Smooth muscle cell (in vitro differentiated cells): ENCODE measurements at regions not wholly inside any gene's neighbourhood (a gene's known extent, or its start where the extent isn't known, plus 50 kb on each side); places are given as distances from the start of the nearest gene placed in this dataset.
A peak's percentile ranks its signal among the peaks of the same experiment; 100 is the strongest.

Experiments
- DNase-seq: peaks from one replicate; lab custom pipeline; 2025; ENCODE audit not compliant: unreplicated experiment; lab: John Stamatoyannopoulos, UW
- H2AFZ ChIP-seq: fragments of 200-600 bp; sonication (generic); 2 replicates; pipeline ENCODE4 v1.6.0; 2016; ENCODE audit warnings: antibody characterized with exemption, low read depth, mild to moderate bottlenecking
- H3F3A ChIP-seq: fragments of 200-600 bp; sonication (generic); 2 replicates; pipeline ENCODE4 v1.6.0; 2017; ENCODE audit warnings: antibody characterized with exemption, low read depth
- H3K27ac ChIP-seq: fragments of 200-600 bp; sonication (generic); 2 replicates; pipeline ENCODE4 v1.5.1; 2016; ENCODE audit warnings: low read depth, mild to moderate bottlenecking
- H3K27me3 ChIP-seq: fragments of 200-600 bp; sonication (generic); 2 replicates; pipeline ENCODE4 v1.6.1; 2016; ENCODE audit warnings: low read depth, mild to moderate bottlenecking
- H3K36me3 ChIP-seq: fragments of 200-600 bp; sonication (generic); 2 replicates; pipeline ENCODE4 v1.5.1; 2016; ENCODE audit warnings: low read depth
- H3K4me1 ChIP-seq: fragments of 200-600 bp; sonication (generic); 2 replicates; pipeline ENCODE4 v1.5.1; 2016; ENCODE audit warnings: low read depth
- H3K4me2 ChIP-seq: fragments of 200-600 bp; sonication (generic); 2 replicates; pipeline ENCODE4 v1.6.0; 2016; ENCODE audit warnings: mild to moderate bottlenecking
- H3K4me3 ChIP-seq: fragments of 200-600 bp; sonication (generic); 2 replicates; pipeline ENCODE4 v1.5.1; 2016; ENCODE audit warnings: mild to moderate bottlenecking
- H3K79me2 ChIP-seq: fragments of 200-600 bp; sonication (generic); 2 replicates; pipeline ENCODE4 v1.6.0; 2016; ENCODE audit warnings: low read depth, mild to moderate bottlenecking
- H3K9ac ChIP-seq: fragments of 200-600 bp; sonication (generic); 2 replicates; pipeline ENCODE4 v1.6.0; 2016; ENCODE audit warnings: low read depth
- H3K9me3 ChIP-seq: fragments of 200-600 bp; sonication (generic); replicated peaks from 2 replicates; pipeline ENCODE4 v1.5.1; 2016; ENCODE audit warnings: low read depth
- H4K20me1 ChIP-seq: fragments of 200-600 bp; sonication (generic); 2 replicates; pipeline ENCODE4 v1.6.0; 2016; ENCODE audit warnings: low read depth
- WGBS: methylation state at CpG from one replicate; pipeline ENCODE4 v1.1.7; 2016; ENCODE audit warnings: low lambda C conversion rate; 5-methylcytosine and 5-hydroxymethylcytosine counted together
- TF ChIP-seq, protein P1 (sequence below): fragments of 200-600 bp; sonication (generic); IDR thresholded peaks from 2 replicates; pipeline ENCODE4 v1.5.1; 2017; ENCODE audit warnings: borderline replicate concordance, mild to moderate bottlenecking, antibody characterized with exemption; ENCODE audit not compliant: insufficient read depth, poor library complexity, severe bottlenecking

DNA sequence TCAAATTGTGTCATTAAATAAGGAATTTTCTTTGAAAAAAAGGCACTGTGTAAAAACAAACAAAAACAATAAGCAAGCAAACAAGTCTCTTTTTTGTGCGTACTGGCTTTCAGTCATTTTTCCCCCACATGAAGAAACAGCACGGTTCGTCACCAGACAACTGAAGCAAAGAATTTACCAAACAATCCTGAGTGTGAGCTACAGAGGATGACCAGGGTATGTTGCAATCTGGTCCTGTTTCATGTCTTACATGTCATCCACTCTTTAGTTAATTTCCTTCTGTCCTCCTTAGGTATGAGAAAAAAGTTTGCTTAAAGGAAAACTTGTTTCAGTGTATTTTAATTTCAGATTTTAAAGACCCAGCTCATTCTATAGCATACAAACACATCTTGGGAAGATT, 1080.7 kb upstream of the NUDT12 start:
- H3K4me1 ChIP-seq, result peaks cover 2% of the 10 kb centered on the region
- peak overlapping the region; percentile 53 for H3K9ac ChIP-seq
- 3% methylated on average over 3 of the region's 3 CpGs for WGBS
- no peaks in the 10 kb centered on the region for H3K79me2 ChIP-seq
- H3K36me3 ChIP-seq, result no peaks in the 10 kb centered on the region
- no peaks in the 10 kb centered on the region for H3K27me3 ChIP-seq
- DNase-seq, result no peak
- no peaks in the 10 kb centered on the region for H3F3A ChIP-seq
- H2AFZ ChIP-seq, result no peak overlapping the region
- H4K20me1 ChIP-seq, result no peaks in the 10 kb centered on the region
- no peaks in the 10 kb centered on the region for H3K9me3 ChIP-seq
- peak overlapping the region; percentile 50 for H3K4me2 ChIP-seq
- no peak overlapping the region for H3K4me3 ChIP-seq
- TF ChIP-seq, protein P1, sequence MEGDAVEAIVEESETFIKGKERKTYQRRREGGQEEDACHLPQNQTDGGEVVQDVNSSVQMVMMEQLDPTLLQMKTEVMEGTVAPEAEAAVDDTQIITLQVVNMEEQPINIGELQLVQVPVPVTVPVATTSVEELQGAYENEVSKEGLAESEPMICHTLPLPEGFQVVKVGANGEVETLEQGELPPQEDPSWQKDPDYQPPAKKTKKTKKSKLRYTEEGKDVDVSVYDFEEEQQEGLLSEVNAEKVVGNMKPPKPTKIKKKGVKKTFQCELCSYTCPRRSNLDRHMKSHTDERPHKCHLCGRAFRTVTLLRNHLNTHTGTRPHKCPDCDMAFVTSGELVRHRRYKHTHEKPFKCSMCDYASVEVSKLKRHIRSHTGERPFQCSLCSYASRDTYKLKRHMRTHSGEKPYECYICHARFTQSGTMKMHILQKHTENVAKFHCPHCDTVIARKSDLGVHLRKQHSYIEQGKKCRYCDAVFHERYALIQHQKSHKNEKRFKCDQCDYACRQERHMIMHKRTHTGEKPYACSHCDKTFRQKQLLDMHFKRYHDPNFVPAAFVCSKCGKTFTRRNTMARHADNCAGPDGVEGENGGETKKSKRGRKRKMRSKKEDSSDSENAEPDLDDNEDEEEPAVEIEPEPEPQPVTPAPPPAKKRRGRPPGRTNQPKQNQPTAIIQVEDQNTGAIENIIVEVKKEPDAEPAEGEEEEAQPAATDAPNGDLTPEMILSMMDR, result no peak
- peak overlapping the region; percentile 61 for H3K27ac ChIP-seq

DNA sequence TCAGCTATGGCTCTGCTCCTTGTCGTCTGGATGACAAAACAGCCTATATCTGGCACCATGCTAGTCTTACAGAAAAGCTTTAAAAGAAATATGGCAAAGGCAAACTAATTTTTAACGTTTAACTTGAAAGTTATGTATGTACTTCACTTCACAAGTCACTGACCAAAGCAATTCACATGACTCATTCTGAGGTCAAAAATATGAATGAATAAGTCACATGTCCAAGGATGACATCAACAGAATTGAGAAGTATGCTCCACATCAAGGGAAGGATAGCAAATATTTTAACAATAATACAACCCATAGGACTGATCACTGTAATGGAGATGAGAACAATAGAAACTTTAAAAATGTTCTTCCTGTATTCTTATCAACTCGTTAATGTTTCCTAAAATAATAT, 1072.6 kb upstream of the NUDT12 start:
- no peaks in the 10 kb centered on the region for H3K9me3 ChIP-seq
- H3F3A ChIP-seq, result peaks cover 4% of the 10 kb centered on the region
- H3K4me1 ChIP-seq, result no peaks in the 10 kb centered on the region
- H3K79me2 ChIP-seq, result no peaks in the 10 kb centered on the region
- no peaks in the 10 kb centered on the region for H4K20me1 ChIP-seq
- H3K4me3 ChIP-seq, result no peak overlapping the region
- no peaks in the 10 kb centered on the region for H3K36me3 ChIP-seq
- no peak overlapping the region for H3K9ac ChIP-seq
- no peak overlapping the region for H3K4me2 ChIP-seq
- DNase-seq, result no peak
- H2AFZ ChIP-seq, result peak overlapping the region; percentile 38
- peak overlapping the region; percentile 71 for H3K27ac ChIP-seq
- 60% methylated on average over 3 of the region's 3 CpGs for WGBS
- TF ChIP-seq, protein P1, result no peak
- no peaks in the 10 kb centered on the region for H3K27me3 ChIP-seq

DNA sequence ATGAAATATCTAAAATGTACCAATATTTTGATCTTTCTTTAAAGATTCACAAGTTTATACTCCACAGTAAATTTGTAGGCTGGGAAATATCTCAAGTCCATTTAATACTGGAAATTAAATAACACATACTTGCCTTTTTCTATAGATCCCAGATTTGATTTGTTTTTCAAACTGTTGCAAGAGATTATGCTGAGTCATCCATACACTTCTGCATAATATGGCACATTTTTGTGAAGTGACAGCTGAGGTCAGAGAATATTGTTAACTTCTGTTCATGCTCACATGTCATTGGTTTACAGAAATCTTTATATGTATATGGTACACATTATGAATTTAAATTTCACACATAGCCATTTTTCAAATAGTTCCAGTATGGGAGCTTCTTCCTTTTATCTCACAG, 1066.3 kb upstream of the NUDT12 start:
- no peak overlapping the region for H3K4me2 ChIP-seq
- TF ChIP-seq, protein P1, result no peak
- H3K9ac ChIP-seq, result no peak overlapping the region
- H4K20me1 ChIP-seq, result no peaks in the 10 kb centered on the region
- H3K79me2 ChIP-seq, result no peaks in the 10 kb centered on the region
- no peaks in the 10 kb centered on the region for H3K27me3 ChIP-seq
- H3K27ac ChIP-seq, result no peak overlapping the region
- no peak overlapping the region for H2AFZ ChIP-seq
- no peak for DNase-seq
- no peaks in the 10 kb centered on the region for H3K4me1 ChIP-seq
- no peaks in the 10 kb centered on the region for H3F3A ChIP-seq
- no peak overlapping the region for H3K4me3 ChIP-seq
- no peaks in the 10 kb centered on the region for H3K36me3 ChIP-seq
- H3K9me3 ChIP-seq, result no peaks in the 10 kb centered on the region

DNA sequence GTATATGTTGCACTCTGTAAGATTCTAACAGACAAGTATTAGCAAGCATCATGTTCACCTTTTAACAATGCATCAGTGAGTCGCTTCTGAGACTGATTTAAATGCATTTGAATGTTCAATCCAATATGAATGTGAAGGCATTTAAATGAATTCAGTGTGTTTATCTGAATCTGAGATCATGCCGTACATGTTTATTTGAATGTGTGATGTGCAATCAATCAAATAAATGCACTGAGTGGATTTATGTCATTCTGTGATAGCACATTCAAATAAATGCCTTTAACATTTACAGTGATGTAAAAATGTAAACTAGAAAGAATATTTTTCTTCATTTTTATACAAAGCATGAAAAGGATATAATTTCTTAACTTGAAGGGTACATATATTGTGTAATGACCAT, 1063.5 kb upstream of the NUDT12 start:
- TF ChIP-seq, protein P1, result no peak
- WGBS, result 93% methylated on average over 2 of the region's 2 CpGs
- no peak overlapping the region for H3K4me3 ChIP-seq

More for the DNA sequence above, 1063.5 kb upstream of the NUDT12 start:
- H3K79me2 ChIP-seq, result no peaks in the 10 kb centered on the region
- H4K20me1 ChIP-seq, result no peaks in the 10 kb centered on the region
- no peak overlapping the region for H3K9ac ChIP-seq
- H3K27ac ChIP-seq, result no peak overlapping the region
- no peaks in the 10 kb centered on the region for H3K36me3 ChIP-seq
- no peaks in the 10 kb centered on the region for H3K4me1 ChIP-seq
- H2AFZ ChIP-seq, result no peak overlapping the region
- no peak overlapping the region for H3K4me2 ChIP-seq
- no peaks in the 10 kb centered on the region for H3K27me3 ChIP-seq
- no peak for DNase-seq
- H3K9me3 ChIP-seq, result no peaks in the 10 kb centered on the region
- H3F3A ChIP-seq, result no peaks in the 10 kb centered on the region
